HEK293 (cell line): ENCODE measurements at regions not wholly inside any gene's neighbourhood (a gene's known extent, or its start where the extent isn't known, plus 50 kb on each side); places are given as distances from the start of the nearest gene placed in this dataset.

Source experiments
- CTCF ChIP-seq: fragments of 450-650 bp; formaldehyde crosslinking; IDR thresholded peaks from 2 replicates; pipeline ENCODE4 v1.5.1; 2016; ENCODE audit warnings: missing biosample characterization, missing genetic modification characterization
- HOXA7 ChIP-seq: sonication (generic); formaldehyde crosslinking; IDR thresholded peaks from 2 replicates; pipeline ENCODE4 v1.8.1; 2022; ENCODE audit warnings: missing genetic modification reagents, borderline replicate concordance
- SP2 ChIP-seq: fragments of 450-650 bp; formaldehyde crosslinking; IDR thresholded peaks from 2 replicates; pipeline ENCODE4 v1.5.1; 2016; ENCODE audit warnings: missing biosample characterization, missing genetic modification characterization
- ZNF768 ChIP-seq: fragments of 450-650 bp; formaldehyde crosslinking; IDR thresholded peaks from 2 replicates; pipeline ENCODE4 v1.5.1; 2018; ENCODE audit warnings: missing biosample characterization, mild to moderate bottlenecking, missing genetic modification characterization

GRCh38 chr2:57878866-57879210 lies 167.8 kb upstream of the VRK2 start:
- no peak for TF ChIP-seq SP2
- no peak for TF ChIP-seq HOXA7 (CRISPR knock-in tag)
- no peak for TF ChIP-seq CTCF
- no peak for TF ChIP-seq ZNF768
